SK-N-MC (cell line): ENCODE measurements at regions not wholly inside any gene's neighbourhood (a gene's known extent, or its start where the extent isn't known, plus 50 kb on each side); places are given as distances from the start of the nearest gene placed in this dataset.

Experiments
- EZH2 ChIP-seq: fragments of 200-600 bp; sonication (generic); IDR thresholded peaks from one replicate; pipeline ENCODE4 v1.6.1; 2017; ENCODE audit warnings: antibody characterized with exemption
- FOXP2 ChIP-seq: optimal IDR thresholded peaks from 2 replicates; pipeline ENCODE3; 2011; ENCODE audit warnings: mild to moderate bottlenecking, moderate library complexity; ENCODE audit not compliant: insufficient read depth; ENCODE audit errors: extremely low read length, control extremely low read depth
- POLR2AphosphoS5 ChIP-seq: IDR thresholded peaks from 2 replicates; pipeline ENCODE4 v1.6.1; 2012; ENCODE audit warnings: mild to moderate bottlenecking, low read depth, low read length, borderline replicate concordance

- no peak for TF ChIP-seq POLR2AphosphoS5
- TF ChIP-seq FOXP2, result no peak
- no peak for TF ChIP-seq EZH2
Measured at GRCh38 chr18:67705748-67706147, 189.2 kb upstream of the DSEL start.
